GM12891 (cell line): ENCODE measurements at regions not wholly inside any gene's neighbourhood (a gene's known extent, or its start where the extent isn't known, plus 50 kb on each side); places are given as distances from the start of the nearest gene placed in this dataset.
A peak's percentile ranks its signal among the peaks of the same experiment; 100 is the strongest.

Source experiments
- DNase-seq: peaks from one replicate; pipeline ENCODE4 v3.0.0; 2011; ENCODE audit warnings: low spot score; ENCODE audit not compliant: insufficient read length
- FAIRE-seq: peaks from 2 replicates; lab custom pipeline; 2011; peaks lifted over from hg19 to GRCh38; lab: Jason Lieb, UNC
- PAX5 ChIP-seq: IDR thresholded peaks from 2 replicates; pipeline ENCODE4 v1.6.1; 2011; ENCODE audit warnings: low read length, moderate library complexity, mild to moderate bottlenecking; ENCODE audit not compliant: insufficient read depth, severe bottlenecking
- POLR2A ChIP-seq: IDR thresholded peaks from 2 replicates; pipeline ENCODE4 v1.6.1; 2011; ENCODE audit warnings: low read depth, low read length, control low read depth
- POLR2AphosphoS5 ChIP-seq: IDR thresholded peaks from 2 replicates; pipeline ENCODE4 v1.6.1; 2011; ENCODE audit warnings: low read depth, low read length, control low read depth
- POU2F2 ChIP-seq: IDR thresholded peaks from 2 replicates; pipeline ENCODE4 v1.6.1; 2011; ENCODE audit warnings: low read depth, mild to moderate bottlenecking, control low read depth, low read length, moderate library complexity
- SPI1 ChIP-seq: IDR thresholded peaks from 2 replicates; pipeline ENCODE4 v1.6.1; 2011; ENCODE audit warnings: low read depth, low read length, control low read depth
- TAF1 ChIP-seq: IDR thresholded peaks from 2 replicates; pipeline ENCODE4 v1.6.1; 2011; ENCODE audit warnings: low read depth, low read length, control low read depth

- FAIRE-seq: no peak
- DNase-seq: no peak
- no peak for TF ChIP-seq PAX5
- TF ChIP-seq POU2F2: no peak
- TF ChIP-seq TAF1: no peak
- TF ChIP-seq POLR2A: no peak
- TF ChIP-seq SPI1: no peak
- no peak for TF ChIP-seq POLR2AphosphoS5
Measured at GRCh38 chr1:198072177-198072576, 84.6 kb upstream of the NEK7 start.

GRCh38 chr1:198075296-198075695 lies 81.5 kb upstream of the NEK7 start:
- TF ChIP-seq POLR2A (no peak), PAX5 (no peak), SPI1 (no peak), POU2F2 (no peak), POLR2AphosphoS5 (no peak), TAF1 (no peak)
- FAIRE-seq: no peak
- DNase-seq: no peak

- DNase-seq (no peak), FAIRE-seq (no peak)
- TF ChIP-seq POLR2A: no peak
- no peak for TF ChIP-seq PAX5
- TF ChIP-seq SPI1: no peak
- TF ChIP-seq TAF1: no peak
- TF ChIP-seq POLR2AphosphoS5: no peak
- no peak for TF ChIP-seq POU2F2
Measured at GRCh38 chr1:198079432-198079951, 77.3 kb upstream of the NEK7 start.

- DNase-seq: no peak
- no peak for FAIRE-seq
- TF ChIP-seq PAX5 (no peak), SPI1 (no peak), POLR2AphosphoS5 (no peak), TAF1 (no peak), POU2F2 (no peak), POLR2A (no peak)
Measured at GRCh38 chr1:198082576-198082975, 74.2 kb upstream of the NEK7 start.

GRCh38 chr1:198083549-198083948 lies 73.2 kb upstream of the NEK7 start:
- FAIRE-seq (no peak), DNase-seq (no peak)
- TF ChIP-seq SPI1: no peak
- TF ChIP-seq POLR2AphosphoS5: no peak
- no peak for TF ChIP-seq TAF1
- no peak for TF ChIP-seq POLR2A
- no peak for TF ChIP-seq POU2F2
- no peak for TF ChIP-seq PAX5

GRCh38 chr1:198084241-198084908 lies 72.4 kb upstream of the NEK7 start:
- DNase-seq (no peak), FAIRE-seq (no peak)
- TF ChIP-seq POLR2AphosphoS5 (no peak), TAF1 (no peak), SPI1 (no peak), POU2F2 (no peak)

GRCh38 chr1:198086051-198086745 lies 70.6 kb upstream of the NEK7 start:
- FAIRE-seq: no peak
- TF ChIP-seq POLR2A: no peak

GRCh38 chr1:198087831-198088230 lies 69.0 kb upstream of the NEK7 start:
- TF ChIP-seq SPI1 (no peak), POU2F2 (no peak), PAX5 (no peak), TAF1 (no peak), POLR2AphosphoS5 (no peak), POLR2A (no peak)
- FAIRE-seq: no peak

More at GRCh38 chr1:198086051-198086745, 70.6 kb upstream of the NEK7 start:
- DNase-seq: no peak

GRCh38 chr1:198088360-198089071 lies 68.3 kb upstream of the NEK7 start:
- DNase-seq: peak; percentile 7

More at GRCh38 chr1:198087831-198088230, 69.0 kb upstream of the NEK7 start:
- no peak for DNase-seq

GRCh38 chr1:198096390-198096789 lies 60.4 kb upstream of the NEK7 start:
- no peak for TF ChIP-seq PAX5
- TF ChIP-seq POU2F2: no peak
- TF ChIP-seq SPI1: no peak
- TF ChIP-seq POLR2AphosphoS5: no peak
- no peak for TF ChIP-seq POLR2A
- TF ChIP-seq TAF1: no peak
- DNase-seq: no peak
- no peak for FAIRE-seq

More at GRCh38 chr1:198088360-198089071, 68.3 kb upstream of the NEK7 start:
- TF ChIP-seq TAF1 (no peak), SPI1 (no peak), POLR2A (no peak), PAX5 (no peak)
- FAIRE-seq: peak; percentile 52
